ENCODE measurements at regions not wholly inside any gene's neighbourhood (a gene's known extent, or its start where the extent isn't known, plus 50 kb on each side); places are given as distances from the start of the nearest gene placed in this dataset.

GRCh38 chr6:51241376-51241775 is 422.7 kb downstream of the TFAP2B start:
- TF ChIP-seq SREBF1 (IDR thresholded peaks at IDR 0.05; ENCODE audit: low read length) (no peak), BACH1 (IDR thresholded peaks at IDR 0.05; ENCODE audit: borderline replicate concordance) (no peak), ZNF384 (IDR thresholded peaks at IDR 0.05; ENCODE audit: borderline replicate concordance, low read depth, low read length) (no peak), ZNF24 (IDR thresholded peaks at IDR 0.05) (no peak), TCF7 (IDR thresholded peaks at IDR 0.05; ENCODE audit: borderline replicate concordance) (no peak), SUZ12 (IDR thresholded peaks at IDR 0.05; ENCODE audit: unreplicated experiment) (no peak), USF2 (IDR thresholded peaks at IDR 0.05; ENCODE audit: borderline replicate concordance, low read depth, low read length) (no peak), LARP7 (IDR thresholded peaks at IDR 0.05) (no peak), STAT1 (conservative IDR thresholded peaks at IDR 0.05) (no peak), MTA2 (IDR thresholded peaks at IDR 0.05; ENCODE audit: low read depth) (no peak), CHD2 (IDR thresholded peaks at IDR 0.05; ENCODE audit: borderline replicate concordance, low read depth, low read length) (no peak), SMARCA5 (IDR thresholded peaks at IDR 0.05) (no peak), JUND (IDR thresholded peaks at IDR 0.05; ENCODE audit: low read depth, low read length) (no peak), FOXM1 (IDR thresholded peaks at IDR 0.05; ENCODE audit: low read depth, low read length) (no peak), ZZZ3 (IDR thresholded peaks at IDR 0.05; ENCODE audit: control insufficient read depth, insufficient read length, low read depth) (no peak)
- TF ChIP-seq, protein P1, sequence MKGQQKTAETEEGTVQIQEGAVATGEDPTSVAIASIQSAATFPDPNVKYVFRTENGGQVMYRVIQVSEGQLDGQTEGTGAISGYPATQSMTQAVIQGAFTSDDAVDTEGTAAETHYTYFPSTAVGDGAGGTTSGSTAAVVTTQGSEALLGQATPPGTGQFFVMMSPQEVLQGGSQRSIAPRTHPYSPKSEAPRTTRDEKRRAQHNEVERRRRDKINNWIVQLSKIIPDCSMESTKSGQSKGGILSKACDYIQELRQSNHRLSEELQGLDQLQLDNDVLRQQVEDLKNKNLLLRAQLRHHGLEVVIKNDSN (IDR thresholded peaks at IDR 0.05; ENCODE audit: borderline replicate concordance, extremely low read length, insufficient read depth, low read depth, low read length), result no peak
- no TSS peak for BruUV-seq (replicated peaks)
- FAIRE-seq (no peak), ATAC-seq (no peak), DNase-seq (ENCODE audit: low read depth, low spot score) (no peak)
- in situ Hi-C loops (cut with MboI) (no loop called here), intact Hi-C loops (cut with micrococcal nuclease; ENCODE audit: unreplicated experiment) (no loop called here)
- Histone ChIP-seq H3K27me3 (replicated peaks in 1 of 2; ENCODE audit: control insufficient read depth in 2 of 2, insufficient read depth in 2 of 2, low read length in 1 of 2) (no peaks in the 10 kb centered on the region), H2AFZ (ENCODE audit: control insufficient read depth, low read depth, low read length) (no peak overlapping the region), H3K4me3 (no peak overlapping the region), H3K79me2 (ENCODE audit: control insufficient read depth, insufficient read depth, low read length) (no peaks in the 10 kb centered on the region), H3K4me2 (ENCODE audit: control insufficient read depth, insufficient read depth) (no peak overlapping the region), H3K36me3 (ENCODE audit: control insufficient read depth in 2 of 2, insufficient read depth in 2 of 2, low read length in 1 of 2) (no peaks in the 10 kb centered on the region), H3K27ac (ENCODE audit: control insufficient read depth, insufficient read depth) (no peak overlapping the region), H3K9ac (ENCODE audit: control insufficient read depth, insufficient read depth, low read length) (no peak overlapping the region), H3K4me1 (ENCODE audit: control insufficient read depth, insufficient read depth, low read length) (no peaks in the 10 kb centered on the region), H3K9me3 (replicated peaks; ENCODE audit: control insufficient read depth, insufficient read depth, low read length) (no peaks in the 10 kb centered on the region), H4K20me1 (ENCODE audit: control insufficient read depth, insufficient read depth) (no peaks in the 10 kb centered on the region)
- CTCF ChIA-PET, result no interaction called here
- RAD21 ChIA-PET (ENCODE audit: unreplicated experiment), result no interaction called here
- SMC1A ChIA-PET (ENCODE audit: uncharacterized antibody, unreplicated experiment), result no interaction called here
- POLR2A ChIA-PET, result no interaction called here

Data from GM12878 (cell line).